ENCODE measurements at regions not wholly inside any gene's neighbourhood (a gene's known extent, or its start where the extent isn't known, plus 50 kb on each side); places are given as distances from the start of the nearest gene placed in this dataset.

- DNase-seq (ENCODE audit: extremely low read depth, low read depth, low spot score): no peak
Observed at GRCh38 chr1:177793900-177794299, 176.0 kb downstream of the SEC16B start.

GRCh38 chr1:177790566-177790965 lies 179.3 kb downstream of the SEC16B start:
- DNase-seq (ENCODE audit: extremely low read depth, low read depth, low spot score): no peak

- no peak for DNase-seq (ENCODE audit: extremely low read depth, low read depth, low spot score)
Observed at GRCh38 chr1:177789956-177790355, 179.9 kb downstream of the SEC16B start.

GRCh38 chr1:177786176-177786745 lies 183.6 kb downstream of the SEC16B start:
- DNase-seq (ENCODE audit: extremely low read depth, low read depth, low spot score): no peak

GRCh38 chr1:177784936-177785335 lies 184.9 kb downstream of the SEC16B start:
- DNase-seq (ENCODE audit: extremely low read depth, low read depth, low spot score): no peak

GRCh38 chr1:177784409-177784808 lies 185.4 kb downstream of the SEC16B start:
- no peak for DNase-seq (ENCODE audit: extremely low read depth, low read depth, low spot score)

GRCh38 chr1:177783051-177783450 lies 186.8 kb downstream of the SEC16B start:
- no peak for DNase-seq (ENCODE audit: extremely low read depth, low read depth, low spot score)

- DNase-seq (ENCODE audit: extremely low read depth, low read depth, low spot score): peak; percentile 3
Observed at GRCh38 chr1:177780096-177780700, 189.7 kb downstream of the SEC16B start.

GRCh38 chr1:177779166-177779965 lies 190.5 kb downstream of the SEC16B start:
- DNase-seq (ENCODE audit: extremely low read depth, low read depth, low spot score): no peak

- DNase-seq (ENCODE audit: extremely low read depth, low read depth, low spot score): no peak
Observed at GRCh38 chr1:177775924-177776323, 193.9 kb downstream of the SEC16B start.

GRCh38 chr1:177772386-177772960 lies 197.4 kb downstream of the SEC16B start:
- no peak for DNase-seq (ENCODE audit: extremely low read depth, low read depth, low spot score)

GRCh38 chr1:177771688-177772087 lies 198.2 kb downstream of the SEC16B start:
- DNase-seq (ENCODE audit: extremely low read depth, low read depth, low spot score): no peak

GRCh38 chr1:177770096-177770495 lies 199.8 kb downstream of the SEC16B start:
- DNase-seq (ENCODE audit: extremely low read depth, low read depth, low spot score): no peak

GRCh38 chr1:177755851-177756560 lies 213.9 kb downstream of the SEC16B start:
- no peak for DNase-seq (ENCODE audit: extremely low read depth, low read depth, low spot score)

- no peak for DNase-seq (ENCODE audit: extremely low read depth, low read depth, low spot score)
Observed at GRCh38 chr1:177754603-177755002, 215.3 kb downstream of the SEC16B start.

GRCh38 chr1:177753655-177754054 lies 216.2 kb downstream of the SEC16B start:
- DNase-seq (ENCODE audit: extremely low read depth, low read depth, low spot score): no peak

GRCh38 chr1:177748080-177748801 lies 221.6 kb downstream of the SEC16B start:
- DNase-seq (ENCODE audit: extremely low read depth, low read depth, low spot score): no peak

- DNase-seq (ENCODE audit: extremely low read depth, low read depth, low spot score): no peak
Observed at GRCh38 chr1:177746155-177746554, 223.7 kb downstream of the SEC16B start.

GRCh38 chr1:177744906-177745305 lies 225.0 kb downstream of the SEC16B start:
- DNase-seq (ENCODE audit: extremely low read depth, low read depth, low spot score): no peak

- no peak for DNase-seq (ENCODE audit: extremely low read depth, low read depth, low spot score)
Observed at GRCh38 chr1:177741476-177741875, 228.4 kb downstream of the SEC16B start.
